ENCODE measurements at regions not wholly inside any gene's neighbourhood (a gene's known extent, or its start where the extent isn't known, plus 50 kb on each side); places are given as distances from the start of the nearest gene placed in this dataset.

GRCh38 chr7:115754226-115754625 is 276.3 kb downstream of the TFEC start:
- Histone ChIP-seq H3K27me3 (replicated peaks; ENCODE audit: insufficient read depth) (no peaks in the 10 kb centered on the region), H3K4me3 (no peak overlapping the region), H3K27ac (no peak overlapping the region), H3K4me1 (ENCODE audit: control insufficient read depth in 1 of 2, low read depth in 2 of 2) (no peaks in the 10 kb centered on the region), H3K9me3 (no peaks in the 10 kb centered on the region), H3K36me3 (no peaks in the 10 kb centered on the region)
- ATAC-seq (ENCODE audit: insufficient number of reproducible peaks, low FRiP score, low read depth) (no peak), DNase-seq (ENCODE audit: low spot score) (no peak)
- TF ChIP-seq, protein P1, sequence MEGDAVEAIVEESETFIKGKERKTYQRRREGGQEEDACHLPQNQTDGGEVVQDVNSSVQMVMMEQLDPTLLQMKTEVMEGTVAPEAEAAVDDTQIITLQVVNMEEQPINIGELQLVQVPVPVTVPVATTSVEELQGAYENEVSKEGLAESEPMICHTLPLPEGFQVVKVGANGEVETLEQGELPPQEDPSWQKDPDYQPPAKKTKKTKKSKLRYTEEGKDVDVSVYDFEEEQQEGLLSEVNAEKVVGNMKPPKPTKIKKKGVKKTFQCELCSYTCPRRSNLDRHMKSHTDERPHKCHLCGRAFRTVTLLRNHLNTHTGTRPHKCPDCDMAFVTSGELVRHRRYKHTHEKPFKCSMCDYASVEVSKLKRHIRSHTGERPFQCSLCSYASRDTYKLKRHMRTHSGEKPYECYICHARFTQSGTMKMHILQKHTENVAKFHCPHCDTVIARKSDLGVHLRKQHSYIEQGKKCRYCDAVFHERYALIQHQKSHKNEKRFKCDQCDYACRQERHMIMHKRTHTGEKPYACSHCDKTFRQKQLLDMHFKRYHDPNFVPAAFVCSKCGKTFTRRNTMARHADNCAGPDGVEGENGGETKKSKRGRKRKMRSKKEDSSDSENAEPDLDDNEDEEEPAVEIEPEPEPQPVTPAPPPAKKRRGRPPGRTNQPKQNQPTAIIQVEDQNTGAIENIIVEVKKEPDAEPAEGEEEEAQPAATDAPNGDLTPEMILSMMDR (IDR thresholded peaks at IDR 0.05): no peak

- TF ChIP-seq, protein P1 (IDR thresholded peaks at IDR 0.05): no peak
- no peaks in the 10 kb centered on the region for H3K27me3 ChIP-seq (replicated peaks; ENCODE audit: insufficient read depth)
- no peak for ATAC-seq (ENCODE audit: insufficient number of reproducible peaks, low FRiP score, low read depth)
- no peak for DNase-seq (ENCODE audit: low spot score)
- no peak overlapping the region for H3K27ac ChIP-seq
- H3K4me1 ChIP-seq (ENCODE audit: control insufficient read depth in 1 of 2, low read depth in 2 of 2): no peaks in the 10 kb centered on the region
- H3K36me3 ChIP-seq: no peaks in the 10 kb centered on the region
- no peaks in the 10 kb centered on the region for H3K9me3 ChIP-seq
- H3K4me3 ChIP-seq: no peak overlapping the region
Measured at GRCh38 chr7:115749924-115750323, 280.6 kb downstream of the TFEC start.

GRCh38 chr7:115748123-115748738 is 282.3 kb downstream of the TFEC start:
- no peak overlapping the region for H3K27ac ChIP-seq
- H3K27me3 ChIP-seq (replicated peaks; ENCODE audit: insufficient read depth): no peaks in the 10 kb centered on the region
- no peak overlapping the region for H3K4me3 ChIP-seq
- ATAC-seq (ENCODE audit: insufficient number of reproducible peaks, low FRiP score, low read depth): no peak
- DNase-seq (ENCODE audit: low spot score): no peak
- no peaks in the 10 kb centered on the region for H3K9me3 ChIP-seq
- TF ChIP-seq, protein P1 (IDR thresholded peaks at IDR 0.05): no peak
- no peaks in the 10 kb centered on the region for H3K36me3 ChIP-seq
- H3K4me1 ChIP-seq (ENCODE audit: control insufficient read depth in 1 of 2, low read depth in 2 of 2): no peaks in the 10 kb centered on the region

GRCh38 chr7:115747174-115747573 is 283.4 kb downstream of the TFEC start:
- H3K27ac ChIP-seq: no peak overlapping the region

DNA sequence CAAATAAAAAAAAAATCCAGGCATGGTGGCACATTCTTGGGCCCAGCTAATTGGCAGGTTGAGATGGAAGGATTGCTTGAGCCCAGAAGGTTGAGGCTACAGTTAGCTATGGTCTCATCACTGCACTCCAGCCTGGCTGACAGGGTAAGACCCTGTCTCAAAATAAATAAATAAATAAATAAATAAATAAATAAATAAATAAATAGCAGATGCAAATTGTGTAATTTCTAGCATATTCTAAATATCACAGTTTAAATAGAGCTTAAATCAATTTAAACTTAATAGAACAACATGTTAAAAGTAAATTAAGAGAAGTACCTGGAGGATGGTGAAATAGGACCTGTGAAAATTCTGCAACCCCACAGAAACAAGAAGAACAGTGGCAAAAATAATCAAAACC is 290.5 kb downstream of the TFEC start:
- Histone ChIP-seq H3K4me1 (ENCODE audit: control insufficient read depth in 1 of 2, low read depth in 2 of 2) (no peaks in the 10 kb centered on the region), H3K36me3 (no peaks in the 10 kb centered on the region), H3K27ac (no peak overlapping the region), H3K9me3 (no peaks in the 10 kb centered on the region), H3K27me3 (replicated peaks; ENCODE audit: insufficient read depth) (no peaks in the 10 kb centered on the region), H3K4me3 (no peak overlapping the region)
- TF ChIP-seq, protein P1 (IDR thresholded peaks at IDR 0.05): no peak
- ATAC-seq (ENCODE audit: insufficient number of reproducible peaks, low FRiP score, low read depth): no peak
- no peak for DNase-seq (ENCODE audit: low spot score)

More at GRCh38 chr7:115747174-115747573, 283.4 kb downstream of the TFEC start:
- ATAC-seq (ENCODE audit: insufficient number of reproducible peaks, low FRiP score, low read depth): no peak
- H3K4me3 ChIP-seq: no peak overlapping the region
- no peaks in the 10 kb centered on the region for H3K36me3 ChIP-seq
- H3K4me1 ChIP-seq (ENCODE audit: control insufficient read depth in 1 of 2, low read depth in 2 of 2): no peaks in the 10 kb centered on the region
- H3K27me3 ChIP-seq (replicated peaks; ENCODE audit: insufficient read depth): no peaks in the 10 kb centered on the region
- TF ChIP-seq, protein P1 (IDR thresholded peaks at IDR 0.05): no peak
- DNase-seq (ENCODE audit: low spot score): no peak
- H3K9me3 ChIP-seq: no peaks in the 10 kb centered on the region

All from thoracic aorta (tissue), 2 donors.